ENCODE measurements at regions not wholly inside any gene's neighbourhood (a gene's known extent, or its start where the extent isn't known, plus 50 kb on each side); places are given as distances from the start of the nearest gene placed in this dataset.

GRCh38 chr2:120534457-120534856, 188.5 kb downstream of the INHBB start:
- TF ChIP-seq POLR2A (IDR thresholded peaks at IDR 0.05) (no peak), CTCF (IDR thresholded peaks at IDR 0.05) (no peak)
